GM12873 (cell line): ENCODE measurements at regions not wholly inside any gene's neighbourhood (a gene's known extent, or its start where the extent isn't known, plus 50 kb on each side); places are given as distances from the start of the nearest gene placed in this dataset.

Source experiments
- CTCF ChIP-seq: IDR thresholded peaks from 2 replicates; pipeline ENCODE4 v1.5.1; 2012; ENCODE audit warnings: low read depth, mild to moderate bottlenecking, moderate library complexity, low read length, control low read depth; ENCODE audit not compliant: insufficient read depth; ENCODE audit errors: missing control alignments

GRCh38 chr20:57941604-57942381 is 232.0 kb upstream of the PMEPA1 start:
- TF ChIP-seq CTCF = no peak

DNA sequence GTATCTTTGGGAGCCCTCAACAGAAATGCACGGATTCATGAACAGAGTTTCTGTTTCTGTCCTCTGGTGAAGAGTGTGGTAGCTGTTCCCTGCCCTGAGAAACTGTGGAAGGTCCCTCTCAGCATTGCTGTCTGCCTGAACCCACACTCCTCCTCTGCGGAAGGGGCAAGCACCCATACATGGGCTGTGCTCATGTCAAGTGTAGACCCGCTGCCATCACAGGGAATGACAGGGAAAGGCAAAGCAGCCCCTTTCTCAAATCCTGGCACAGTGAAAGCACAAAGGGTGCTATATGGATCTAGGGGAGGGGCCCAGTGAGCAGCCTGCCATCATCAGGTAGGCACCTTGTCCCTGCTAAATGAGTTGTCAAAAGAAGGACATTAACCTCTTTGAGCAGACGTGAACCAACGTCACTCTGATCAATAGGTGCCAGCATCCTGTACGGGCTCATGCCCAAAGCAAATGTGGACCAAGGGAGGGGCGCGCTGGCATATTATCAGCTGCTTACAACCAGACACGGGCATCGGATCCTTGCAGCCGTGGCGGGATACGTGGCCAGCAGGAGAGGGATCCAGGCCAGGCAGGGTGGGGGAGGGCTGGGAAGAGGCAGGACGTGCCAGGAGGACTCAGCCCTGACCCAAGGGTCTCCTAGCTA is 231.2 kb upstream of the PMEPA1 start:
- no peak for TF ChIP-seq CTCF

GRCh38 chr20:57940376-57940775 is 230.6 kb upstream of the PMEPA1 start:
- no peak for TF ChIP-seq CTCF

GRCh38 chr20:57939499-57939898 is 229.7 kb upstream of the PMEPA1 start:
- no peak for TF ChIP-seq CTCF

DNA sequence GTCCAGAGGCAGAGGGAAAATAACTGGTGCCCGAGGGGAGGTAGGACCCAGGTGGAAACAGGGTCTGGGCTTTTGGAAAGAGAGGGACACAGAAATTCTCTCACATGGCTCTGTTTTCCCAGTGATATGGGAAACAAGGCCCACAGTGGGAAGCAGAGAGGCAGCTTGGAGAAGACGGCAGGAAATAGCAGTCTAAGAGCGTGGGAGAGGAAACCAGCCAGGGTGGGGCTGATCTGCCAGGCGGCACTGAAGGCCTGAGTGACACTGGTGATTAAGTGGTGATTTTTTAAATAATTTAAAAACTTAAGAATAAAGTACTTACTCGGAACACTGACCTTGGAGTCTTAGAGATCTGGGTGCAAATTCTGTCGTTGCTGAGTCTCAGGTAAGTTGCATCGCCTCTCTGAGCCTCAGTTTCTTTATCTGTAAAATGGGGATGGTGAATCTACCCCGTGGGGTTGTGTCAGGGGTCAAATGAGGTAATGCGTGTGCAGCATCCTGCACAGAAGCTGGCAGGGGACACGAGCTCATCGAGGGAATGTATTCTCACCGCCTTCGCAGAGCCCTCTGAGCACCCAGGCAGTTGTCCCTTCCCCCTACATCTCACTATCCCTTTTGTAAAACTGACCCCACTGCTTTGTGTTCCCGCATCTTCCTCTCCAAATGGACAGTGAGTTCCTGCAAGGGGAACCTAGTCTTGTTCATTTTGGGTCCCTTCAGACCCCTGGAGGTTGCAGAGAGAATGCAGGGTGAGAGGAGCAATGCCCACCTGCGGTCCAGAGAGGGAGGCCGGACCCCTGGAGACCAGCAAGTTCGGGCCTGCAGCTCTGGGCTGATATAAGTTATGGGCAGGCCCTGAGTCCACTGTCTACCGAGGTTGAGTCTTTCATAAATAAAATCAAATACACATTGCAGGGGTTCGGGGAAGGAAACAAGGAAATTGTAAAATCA is 228.6 kb upstream of the PMEPA1 start:
- peak; percentile 20 for TF ChIP-seq CTCF

DNA sequence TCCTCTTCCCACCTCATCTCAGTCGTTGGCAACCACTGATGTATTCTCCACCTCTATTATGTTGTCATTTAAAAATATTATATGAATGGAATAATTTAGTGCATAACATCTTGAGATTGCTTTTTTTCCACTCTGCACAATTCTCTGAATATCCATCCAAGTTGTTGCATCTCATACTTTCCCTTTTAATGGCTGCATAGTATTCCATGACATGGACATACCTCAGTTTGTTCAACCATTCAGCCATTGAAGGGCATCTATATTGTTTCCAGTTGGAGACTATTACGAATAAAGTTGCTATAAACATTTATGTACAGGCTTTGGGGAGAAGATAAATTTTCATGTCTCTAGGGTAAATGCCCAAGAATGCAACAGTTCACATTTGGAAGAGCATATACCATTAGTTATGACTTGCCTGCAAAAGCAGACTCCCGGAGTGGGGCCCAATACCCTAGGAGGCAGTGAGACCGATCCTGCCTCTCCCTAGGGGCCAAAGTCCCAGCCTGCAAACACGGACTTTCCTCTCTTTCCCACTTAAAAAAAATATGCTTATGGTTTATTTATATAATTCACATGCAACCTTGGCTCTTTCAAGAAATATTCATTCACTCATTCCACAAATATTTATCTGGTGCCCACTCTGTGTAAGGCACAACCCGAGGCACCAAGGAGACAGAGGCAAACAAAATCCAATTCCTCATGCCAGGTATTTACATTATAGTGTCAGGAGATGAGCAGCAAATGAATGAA is 227.0 kb upstream of the PMEPA1 start:
- no peak for TF ChIP-seq CTCF

DNA sequence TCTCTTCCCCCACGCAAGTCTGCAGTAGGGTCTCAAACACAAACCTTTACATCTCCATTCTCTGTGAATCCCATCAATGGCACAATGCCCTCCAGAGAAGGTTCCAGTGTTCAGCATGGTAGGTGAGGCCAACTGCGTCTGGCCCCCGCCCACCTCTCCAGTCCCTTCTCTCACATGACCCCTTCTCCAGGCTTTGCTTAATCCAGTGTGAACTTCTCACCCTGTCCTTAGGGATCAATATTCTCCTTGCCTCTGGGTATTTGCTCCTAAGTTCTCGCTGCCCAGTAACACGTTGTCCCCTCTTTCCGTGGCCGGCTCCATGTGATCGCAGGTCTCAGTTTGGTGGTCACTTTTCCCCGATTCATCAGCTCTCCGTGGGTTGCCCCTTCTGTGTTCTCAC is 225.1 kb upstream of the PMEPA1 start:
- no peak for TF ChIP-seq CTCF
